HEK293 (cell line): ENCODE measurements at regions not wholly inside any gene's neighbourhood (a gene's known extent, or its start where the extent isn't known, plus 50 kb on each side); places are given as distances from the start of the nearest gene placed in this dataset.

Experiments
- ZXDB ChIP-seq: fragments of 450-650 bp; formaldehyde crosslinking; IDR thresholded peaks from 2 replicates; pipeline ENCODE4 v1.5.1; 2016; ENCODE audit warnings: missing biosample characterization, missing genetic modification characterization
- TF ChIP-seq, protein P1 (sequence below): fragments of 450-650 bp; formaldehyde crosslinking; IDR thresholded peaks from 2 replicates; pipeline ENCODE4 v1.5.1; 2016; ENCODE audit warnings: missing biosample characterization, missing genetic modification characterization
- TF ChIP-seq, protein P2 (sequence below): sonication (generic); formaldehyde crosslinking; IDR thresholded peaks from 2 replicates; pipeline ENCODE4 v1.8.1; 2022; ENCODE audit warnings: mild to moderate bottlenecking, moderate library complexity, missing genetic modification reagents

DNA sequence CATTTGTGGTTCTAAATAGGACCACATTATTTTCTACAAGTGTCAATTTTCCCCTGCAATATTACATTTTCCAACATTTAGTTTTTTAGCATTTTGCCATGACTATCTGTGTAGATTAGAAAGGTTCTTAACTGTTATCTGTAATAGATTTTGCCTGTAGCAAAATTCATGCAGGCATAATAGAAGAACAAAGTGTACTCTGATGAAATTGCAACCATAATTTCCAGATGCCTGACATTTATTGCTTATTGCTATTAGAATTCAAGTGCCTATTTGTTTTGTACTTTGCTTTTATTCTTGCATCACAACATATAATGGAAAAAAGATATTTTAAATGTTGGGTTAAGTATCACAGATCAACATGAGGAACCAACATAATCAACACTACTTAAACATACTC is 337.7 kb downstream of the TOX3 start:
- no peak for TF ChIP-seq ZXDB
- TF ChIP-seq, protein P1, sequence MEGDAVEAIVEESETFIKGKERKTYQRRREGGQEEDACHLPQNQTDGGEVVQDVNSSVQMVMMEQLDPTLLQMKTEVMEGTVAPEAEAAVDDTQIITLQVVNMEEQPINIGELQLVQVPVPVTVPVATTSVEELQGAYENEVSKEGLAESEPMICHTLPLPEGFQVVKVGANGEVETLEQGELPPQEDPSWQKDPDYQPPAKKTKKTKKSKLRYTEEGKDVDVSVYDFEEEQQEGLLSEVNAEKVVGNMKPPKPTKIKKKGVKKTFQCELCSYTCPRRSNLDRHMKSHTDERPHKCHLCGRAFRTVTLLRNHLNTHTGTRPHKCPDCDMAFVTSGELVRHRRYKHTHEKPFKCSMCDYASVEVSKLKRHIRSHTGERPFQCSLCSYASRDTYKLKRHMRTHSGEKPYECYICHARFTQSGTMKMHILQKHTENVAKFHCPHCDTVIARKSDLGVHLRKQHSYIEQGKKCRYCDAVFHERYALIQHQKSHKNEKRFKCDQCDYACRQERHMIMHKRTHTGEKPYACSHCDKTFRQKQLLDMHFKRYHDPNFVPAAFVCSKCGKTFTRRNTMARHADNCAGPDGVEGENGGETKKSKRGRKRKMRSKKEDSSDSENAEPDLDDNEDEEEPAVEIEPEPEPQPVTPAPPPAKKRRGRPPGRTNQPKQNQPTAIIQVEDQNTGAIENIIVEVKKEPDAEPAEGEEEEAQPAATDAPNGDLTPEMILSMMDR (tag by site-specific recombination), result no peak
- TF ChIP-seq, protein P2, sequence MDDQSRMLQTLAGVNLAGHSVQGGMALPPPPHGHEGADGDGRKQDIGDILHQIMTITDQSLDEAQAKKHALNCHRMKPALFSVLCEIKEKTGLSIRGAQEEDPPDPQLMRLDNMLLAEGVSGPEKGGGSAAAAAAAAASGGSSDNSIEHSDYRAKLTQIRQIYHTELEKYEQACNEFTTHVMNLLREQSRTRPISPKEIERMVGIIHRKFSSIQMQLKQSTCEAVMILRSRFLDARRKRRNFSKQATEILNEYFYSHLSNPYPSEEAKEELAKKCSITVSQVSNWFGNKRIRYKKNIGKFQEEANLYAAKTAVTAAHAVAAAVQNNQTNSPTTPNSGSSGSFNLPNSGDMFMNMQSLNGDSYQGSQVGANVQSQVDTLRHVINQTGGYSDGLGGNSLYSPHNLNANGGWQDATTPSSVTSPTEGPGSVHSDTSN, result no peak
